Esophagus squamous epithelium (tissue), 4 donors: ENCODE measurements at regions not wholly inside any gene's neighbourhood (a gene's known extent, or its start where the extent isn't known, plus 50 kb on each side); places are given as distances from the start of the nearest gene placed in this dataset.

Source experiments
- POLR2A ChIP-seq, 4 donors: fragments of 450-650 bp; IDR thresholded peaks; one replicate each; pipeline ENCODE4 v1.6.1; 2017; ENCODE audit warnings: antibody characterized with exemption in 4 of 4, mild to moderate bottlenecking in 4 of 4, moderate library complexity in 3 of 4
- TF ChIP-seq, protein P1 (sequence below), 6 experiments: fragments of 450-650 bp in 4 of 6; fragments of 200-600 bp in 2 of 6; sonication (generic) in 2 of 6; IDR thresholded peaks; one replicate each; pipeline ENCODE4 v1.5.1; 2016 to 2019; ENCODE audit warnings: antibody characterized with exemption in 6 of 6, mild to moderate bottlenecking in 4 of 6, moderate library complexity in 4 of 6

DNA sequence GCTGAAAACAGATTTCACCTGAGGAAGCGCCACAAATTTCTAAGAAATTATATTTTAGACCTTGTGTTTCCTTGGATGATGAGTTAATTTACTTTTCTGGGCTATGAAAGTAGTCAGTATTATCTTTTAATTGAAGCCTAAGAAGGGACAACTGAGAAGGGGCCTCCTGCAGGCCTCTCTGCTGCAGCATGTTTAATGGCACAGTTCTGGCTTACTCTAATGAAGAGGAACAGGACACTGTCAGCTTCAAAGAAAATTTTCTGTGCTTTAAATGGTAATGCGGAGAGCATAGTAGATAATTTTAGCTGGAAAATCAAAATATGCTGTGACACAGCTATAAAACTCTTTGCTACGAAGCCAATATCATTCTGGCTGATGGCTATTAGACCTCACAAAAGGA, 167.4 kb downstream of the HDGFL1 start:
- no peak for TF ChIP-seq POLR2A (IDR thresholded peaks at IDR 0.05)
- TF ChIP-seq, protein P1, sequence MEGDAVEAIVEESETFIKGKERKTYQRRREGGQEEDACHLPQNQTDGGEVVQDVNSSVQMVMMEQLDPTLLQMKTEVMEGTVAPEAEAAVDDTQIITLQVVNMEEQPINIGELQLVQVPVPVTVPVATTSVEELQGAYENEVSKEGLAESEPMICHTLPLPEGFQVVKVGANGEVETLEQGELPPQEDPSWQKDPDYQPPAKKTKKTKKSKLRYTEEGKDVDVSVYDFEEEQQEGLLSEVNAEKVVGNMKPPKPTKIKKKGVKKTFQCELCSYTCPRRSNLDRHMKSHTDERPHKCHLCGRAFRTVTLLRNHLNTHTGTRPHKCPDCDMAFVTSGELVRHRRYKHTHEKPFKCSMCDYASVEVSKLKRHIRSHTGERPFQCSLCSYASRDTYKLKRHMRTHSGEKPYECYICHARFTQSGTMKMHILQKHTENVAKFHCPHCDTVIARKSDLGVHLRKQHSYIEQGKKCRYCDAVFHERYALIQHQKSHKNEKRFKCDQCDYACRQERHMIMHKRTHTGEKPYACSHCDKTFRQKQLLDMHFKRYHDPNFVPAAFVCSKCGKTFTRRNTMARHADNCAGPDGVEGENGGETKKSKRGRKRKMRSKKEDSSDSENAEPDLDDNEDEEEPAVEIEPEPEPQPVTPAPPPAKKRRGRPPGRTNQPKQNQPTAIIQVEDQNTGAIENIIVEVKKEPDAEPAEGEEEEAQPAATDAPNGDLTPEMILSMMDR (IDR thresholded peaks at IDR 0.05): no peak
